ENCODE measurements at regions not wholly inside any gene's neighbourhood (a gene's known extent, or its start where the extent isn't known, plus 50 kb on each side); places are given as distances from the start of the nearest gene placed in this dataset.

DNA sequence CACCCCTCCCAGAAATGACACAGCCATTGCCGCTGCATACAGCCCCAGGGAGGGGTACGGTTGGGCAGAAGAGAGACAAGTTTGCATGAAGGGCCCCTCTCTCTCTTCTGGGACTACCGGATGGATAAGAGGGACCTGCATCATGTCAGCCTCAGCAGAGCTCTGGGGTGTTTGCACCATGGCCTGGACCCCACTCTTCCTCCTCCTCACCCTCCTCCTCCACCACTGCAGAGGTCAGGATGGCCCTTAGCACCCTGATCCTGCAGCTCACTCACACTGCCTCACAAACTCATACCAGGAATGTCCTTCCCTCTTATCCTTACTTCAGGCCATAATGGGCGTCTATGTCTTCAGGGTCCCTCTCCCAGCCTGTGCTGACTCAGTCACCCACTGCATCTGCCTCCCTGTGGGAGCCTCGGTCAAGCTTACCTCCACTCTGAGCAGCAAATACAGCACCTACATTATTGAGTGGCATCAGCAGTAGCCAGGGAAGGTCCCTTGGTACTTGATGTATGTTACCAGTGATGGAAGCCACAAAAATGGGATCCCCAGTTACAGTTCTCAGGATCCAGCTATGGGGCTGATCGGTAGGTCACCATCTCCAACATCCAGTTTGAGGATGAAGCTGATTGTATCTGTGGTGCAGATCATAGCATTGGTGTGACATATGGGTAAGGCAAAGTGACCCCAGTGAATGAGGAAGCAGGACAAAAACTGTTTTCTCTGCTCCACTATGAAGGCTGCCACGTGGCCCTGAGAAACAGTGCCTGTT, 62.2 kb upstream of the VPREB1 start:
- Histone ChIP-seq H3K27me3 (ENCODE audit: control insufficient read depth in 2 of 2, insufficient read depth in 2 of 2, low read length in 2 of 2) (peaks cover 6 to 40% of the 10 kb centered on the region in 2 experiments), H3K4me3 (replicated peaks in 1 of 3; ENCODE audit: insufficient read depth in 1 of 3, low read depth in 1 of 3, low read length in 3 of 3) (no peak overlapping the region), H3K9me3 (replicated peaks; ENCODE audit: control insufficient read depth, insufficient read depth, low read length) (no peaks in the 10 kb centered on the region), H3K79me2 (ENCODE audit: control insufficient read depth, insufficient read depth, low read length) (no peaks in the 10 kb centered on the region), H3K9me1 (replicated peaks; ENCODE audit: control insufficient read depth, extremely low read depth, insufficient read depth, low read length) (no peaks in the 10 kb centered on the region), H3K27ac (ENCODE audit: insufficient read depth, low read depth, low read length) (no peak overlapping the region), H3K4me2 (ENCODE audit: insufficient read depth, low read length) (no peak overlapping the region), H3K9ac (replicated peaks; ENCODE audit: extremely low read depth, insufficient read depth, low read length) (no peak overlapping the region), H3K36me3 (ENCODE audit: control insufficient read depth in 2 of 2, extremely low read depth in 1 of 2, insufficient read depth in 2 of 2, low read length in 2 of 2) (no peaks in the 10 kb centered on the region), H2AFZ (ENCODE audit: low read depth, low read length) (no peak overlapping the region), H4K20me1 (replicated peaks; ENCODE audit: control insufficient read depth, extremely low read depth, insufficient read depth, low read length) (no peaks in the 10 kb centered on the region), H3K4me1 (ENCODE audit: control insufficient read depth, extremely low read depth, insufficient read depth, low read length) (no peaks in the 10 kb centered on the region)
- FAIRE-seq (no peak), DNase-seq (ENCODE audit: low read depth, low spot score) (no peak)
- no TSS peak for BruUV-seq (replicated peaks)
- intact Hi-C loops (cut with micrococcal nuclease): no loop called here
- ChIA-PET POLR2A (no interaction called here), CTCF (interaction anchor here (5.1 kb wide), 1 partner anchor 14 kb away, joined by 66 read pairs; no protein-coding TSS in a partner anchor)
- dilution Hi-C loops (cut with MboI; ENCODE audit: extremely low pct_ligation_motif_present, low sequenced_read_pairs): no loop called here
- no peak for TF ChIP-seq GATA2 (IDR thresholded peaks at IDR 0.05; ENCODE audit: insufficient read depth, insufficient read length, low read depth, low read length)
- TF ChIP-seq, protein P1, sequence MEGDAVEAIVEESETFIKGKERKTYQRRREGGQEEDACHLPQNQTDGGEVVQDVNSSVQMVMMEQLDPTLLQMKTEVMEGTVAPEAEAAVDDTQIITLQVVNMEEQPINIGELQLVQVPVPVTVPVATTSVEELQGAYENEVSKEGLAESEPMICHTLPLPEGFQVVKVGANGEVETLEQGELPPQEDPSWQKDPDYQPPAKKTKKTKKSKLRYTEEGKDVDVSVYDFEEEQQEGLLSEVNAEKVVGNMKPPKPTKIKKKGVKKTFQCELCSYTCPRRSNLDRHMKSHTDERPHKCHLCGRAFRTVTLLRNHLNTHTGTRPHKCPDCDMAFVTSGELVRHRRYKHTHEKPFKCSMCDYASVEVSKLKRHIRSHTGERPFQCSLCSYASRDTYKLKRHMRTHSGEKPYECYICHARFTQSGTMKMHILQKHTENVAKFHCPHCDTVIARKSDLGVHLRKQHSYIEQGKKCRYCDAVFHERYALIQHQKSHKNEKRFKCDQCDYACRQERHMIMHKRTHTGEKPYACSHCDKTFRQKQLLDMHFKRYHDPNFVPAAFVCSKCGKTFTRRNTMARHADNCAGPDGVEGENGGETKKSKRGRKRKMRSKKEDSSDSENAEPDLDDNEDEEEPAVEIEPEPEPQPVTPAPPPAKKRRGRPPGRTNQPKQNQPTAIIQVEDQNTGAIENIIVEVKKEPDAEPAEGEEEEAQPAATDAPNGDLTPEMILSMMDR (IDR thresholded peaks at IDR 0.05; ENCODE audit: extremely low read depth in 1 of 2, insufficient read depth in 1 of 2, low read depth in 1 of 2, low read length in 2 of 2): no peak
- TF ChIP-seq, protein P2, sequence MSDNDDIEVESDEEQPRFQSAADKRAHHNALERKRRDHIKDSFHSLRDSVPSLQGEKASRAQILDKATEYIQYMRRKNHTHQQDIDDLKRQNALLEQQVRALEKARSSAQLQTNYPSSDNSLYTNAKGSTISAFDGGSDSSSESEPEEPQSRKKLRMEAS (IDR thresholded peaks at IDR 0.05; ENCODE audit: insufficient read depth, insufficient read length): no peak
- no peak for TF ChIP-seq MYC (IDR thresholded peaks at IDR 0.05; ENCODE audit: low read depth, low read length)
- TF ChIP-seq FOS (IDR thresholded peaks at IDR 0.05; ENCODE audit: borderline replicate concordance, insufficient read depth, low read length): no peak
- no peak for TF ChIP-seq EZH2 (IDR thresholded peaks at IDR 0.05; ENCODE audit: borderline replicate concordance, low read depth, low read length, severe bottlenecking)
- TF ChIP-seq JUN (IDR thresholded peaks at IDR 0.05; ENCODE audit: borderline replicate concordance, insufficient read depth, insufficient read length, low read depth): no peak
- TF ChIP-seq POLR2AphosphoS5 (IDR thresholded peaks at IDR 0.05; ENCODE audit: insufficient read depth, low read depth, low read length): no peak
- TF ChIP-seq POLR2A (IDR thresholded peaks at IDR 0.05; ENCODE audit: low read depth, low read length): no peak

Data from endothelial cell of umbilical vein (primary cell).